GM21381 (cell line): ENCODE measurements at regions not wholly inside any gene's neighbourhood (a gene's known extent, or its start where the extent isn't known, plus 50 kb on each side); places are given as distances from the start of the nearest gene placed in this dataset.

ENCODE experiments used
- ATAC-seq: cut with Tn5 transposase; IDR thresholded peaks from one replicate; pipeline ENCODE4 v1.9.1; 2021; ENCODE audit warnings: mild to moderate bottlenecking, moderate library complexity; ENCODE audit not compliant: unreplicated experiment

GRCh38 chr4:181150191-181150590, 1093.0 kb upstream of the TENM3 start:
- ATAC-seq: no peak

DNA sequence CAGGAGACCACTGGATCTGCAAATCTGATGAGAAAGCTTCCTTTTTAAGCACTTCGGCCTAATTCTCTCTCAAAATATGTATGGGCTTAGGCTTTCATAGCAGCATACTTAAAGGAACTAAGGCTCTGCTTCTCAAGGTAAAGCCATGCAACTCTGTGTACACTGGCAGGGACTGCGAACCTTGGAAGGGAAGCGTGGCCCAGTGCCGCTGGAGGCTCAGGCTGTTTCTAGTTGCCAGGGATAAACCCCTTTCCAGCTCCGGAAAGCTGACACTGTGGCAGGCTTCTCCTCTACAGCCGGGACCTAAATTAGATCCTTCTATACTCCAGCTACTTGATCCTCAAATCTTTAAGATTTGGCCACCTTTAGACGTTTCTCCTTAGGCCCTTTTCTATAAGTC, 1091.3 kb upstream of the TENM3 start:
- no peak for ATAC-seq

DNA sequence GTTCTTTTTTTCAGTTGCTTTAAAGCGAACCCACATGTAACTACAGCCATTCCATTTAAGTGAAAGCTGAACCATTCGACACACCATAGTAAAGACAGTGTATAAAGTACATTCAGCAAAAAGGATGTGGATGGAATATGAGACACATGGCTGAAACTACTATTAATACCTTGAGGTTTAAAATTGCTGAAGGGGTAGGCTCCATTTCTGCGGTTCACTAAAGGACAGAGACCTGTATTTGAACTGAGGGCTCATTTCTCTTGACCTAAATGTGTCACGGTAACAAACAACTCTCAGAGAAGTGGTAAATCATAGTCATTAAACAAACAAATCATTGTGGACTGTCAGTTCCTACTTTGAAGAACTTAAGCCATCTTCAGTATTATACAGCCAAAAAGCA, 1085.6 kb upstream of the TENM3 start:
- no peak for ATAC-seq

DNA sequence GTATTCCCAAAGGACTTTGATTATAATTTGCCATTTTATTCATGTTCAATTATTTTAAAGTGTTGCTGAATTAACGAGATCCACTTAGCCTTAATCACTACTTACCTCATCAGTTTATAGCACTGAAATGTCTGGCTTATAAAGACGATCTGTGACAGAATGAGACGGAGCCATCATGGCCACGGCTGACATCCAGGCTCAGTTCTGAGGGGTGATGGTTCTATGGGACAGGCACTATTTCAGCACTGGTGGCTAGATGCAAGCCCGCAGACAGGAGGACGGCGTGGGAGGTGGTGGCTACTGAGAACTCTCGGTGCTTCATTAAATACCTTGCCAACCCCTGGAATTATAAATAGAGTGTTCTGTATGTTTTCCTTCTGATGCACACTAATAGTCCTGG, 1084.2 kb upstream of the TENM3 start:
- ATAC-seq: no peak

DNA sequence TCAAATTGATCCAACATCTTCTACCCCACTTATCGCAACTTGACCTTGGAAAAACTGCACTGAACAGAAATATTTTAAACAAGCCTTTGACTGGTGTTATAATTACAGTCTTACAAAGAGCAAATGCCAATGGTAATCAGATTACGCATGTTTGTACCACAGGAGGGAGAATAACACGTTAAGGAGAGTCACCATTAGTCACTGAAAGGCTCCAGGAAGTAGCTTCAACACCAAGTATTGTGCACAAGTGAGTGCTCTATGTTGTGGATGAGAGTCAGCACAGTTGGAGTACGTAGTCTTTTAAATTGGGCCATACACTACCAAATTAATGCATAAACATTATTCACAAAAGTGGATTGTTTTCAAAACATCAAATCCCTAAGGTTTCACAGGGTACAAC, 1081.5 kb upstream of the TENM3 start:
- ATAC-seq: no peak

DNA sequence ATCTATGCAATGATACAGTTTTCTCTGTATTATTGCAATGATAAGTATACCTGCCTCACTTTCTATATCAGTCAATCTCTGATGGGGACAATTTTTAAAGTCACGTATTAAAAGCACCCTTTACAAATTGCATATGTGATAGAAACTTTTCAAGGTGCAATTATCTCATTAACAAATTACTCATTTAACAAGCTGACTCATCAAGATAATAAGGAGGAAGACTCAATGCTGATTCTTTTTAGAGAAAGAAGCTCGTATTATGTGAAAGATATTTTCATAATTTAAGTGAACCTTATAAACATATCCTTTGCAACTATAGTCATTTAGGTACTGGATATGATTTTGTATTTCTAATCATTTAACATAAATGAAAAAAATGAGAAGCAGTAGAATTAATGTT, 1080.9 kb upstream of the TENM3 start:
- ATAC-seq: no peak

- no peak for ATAC-seq
Observed at GRCh38 chr4:181162676-181163075, 1080.5 kb upstream of the TENM3 start.

DNA sequence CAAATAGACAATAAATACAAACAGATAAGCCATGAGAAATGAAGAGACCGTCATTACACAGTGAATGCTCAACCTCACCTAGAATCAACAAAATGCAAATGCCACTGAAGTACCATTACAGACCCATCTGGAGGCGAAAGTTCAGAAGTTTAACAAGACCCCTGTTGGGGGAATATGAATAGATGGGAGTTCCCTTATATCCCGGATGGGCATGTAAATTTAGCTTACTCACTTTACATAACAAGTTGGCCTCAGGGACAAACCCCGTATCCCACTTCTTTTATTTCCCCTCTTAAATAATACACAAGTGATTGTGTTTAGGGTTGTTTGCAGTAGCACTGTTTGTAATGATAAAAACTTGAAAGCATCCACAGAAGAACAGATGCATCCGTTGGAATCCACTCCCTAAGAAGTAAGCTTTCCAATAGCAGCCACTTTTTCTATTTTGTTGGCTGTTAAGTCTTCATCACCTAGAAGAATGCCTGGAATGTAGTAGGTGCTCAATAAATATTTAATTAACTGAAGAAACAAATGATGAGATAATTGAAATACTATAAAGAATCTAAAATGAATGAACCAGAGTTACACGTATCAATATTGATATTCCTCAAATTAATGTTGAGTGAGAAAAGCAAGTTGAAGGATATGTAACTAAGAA, 1076.3 kb upstream of the TENM3 start:
- no peak for ATAC-seq

GRCh38 chr4:181168011-181168805, 1075.0 kb upstream of the TENM3 start:
- ATAC-seq: no peak

GRCh38 chr4:181173046-181173445, 1070.2 kb upstream of the TENM3 start:
- ATAC-seq: no peak

GRCh38 chr4:181176306-181176705, 1066.9 kb upstream of the TENM3 start:
- ATAC-seq: no peak

GRCh38 chr4:181181331-181181730, 1061.9 kb upstream of the TENM3 start:
- ATAC-seq: no peak

GRCh38 chr4:181189751-181190150, 1053.5 kb upstream of the TENM3 start:
- ATAC-seq: no peak

DNA sequence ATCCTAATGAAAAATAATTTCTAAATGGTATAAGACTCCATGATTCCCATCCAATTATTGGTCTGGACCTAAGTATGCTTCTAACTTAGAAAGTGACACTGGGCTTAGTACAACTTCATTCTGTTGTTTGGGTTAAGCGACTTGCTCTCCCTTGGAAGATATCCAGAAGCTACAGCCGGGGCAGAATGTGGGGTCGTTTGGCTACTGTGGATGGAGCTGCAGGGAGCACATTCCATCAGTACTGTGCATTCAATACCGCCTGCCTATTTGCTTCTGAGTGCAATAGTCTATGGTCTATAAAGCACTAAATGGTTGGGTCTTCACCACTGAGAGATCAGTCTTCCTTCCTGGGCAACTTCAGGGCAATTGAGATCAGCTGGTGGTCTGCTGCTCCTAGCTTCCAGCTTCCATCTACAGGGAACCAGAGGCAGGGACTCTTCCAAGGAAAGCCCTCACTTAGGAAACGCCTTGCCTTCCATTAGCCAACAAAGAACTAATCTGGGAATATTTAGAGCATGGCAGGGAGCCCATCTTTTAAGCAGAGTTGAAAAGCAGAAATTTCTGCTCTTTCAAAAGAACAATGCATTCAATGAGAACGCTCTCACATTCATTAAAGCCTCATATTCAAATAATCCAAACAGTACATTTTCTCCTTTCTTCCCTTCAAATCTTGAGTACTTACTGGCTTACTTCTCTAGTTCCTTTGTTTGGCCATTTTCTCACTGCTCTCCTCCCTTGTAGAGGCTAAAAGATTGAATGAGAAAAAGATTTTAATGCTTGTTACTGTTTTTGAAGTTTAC, 1049.9 kb upstream of the TENM3 start:
- ATAC-seq: no peak

DNA sequence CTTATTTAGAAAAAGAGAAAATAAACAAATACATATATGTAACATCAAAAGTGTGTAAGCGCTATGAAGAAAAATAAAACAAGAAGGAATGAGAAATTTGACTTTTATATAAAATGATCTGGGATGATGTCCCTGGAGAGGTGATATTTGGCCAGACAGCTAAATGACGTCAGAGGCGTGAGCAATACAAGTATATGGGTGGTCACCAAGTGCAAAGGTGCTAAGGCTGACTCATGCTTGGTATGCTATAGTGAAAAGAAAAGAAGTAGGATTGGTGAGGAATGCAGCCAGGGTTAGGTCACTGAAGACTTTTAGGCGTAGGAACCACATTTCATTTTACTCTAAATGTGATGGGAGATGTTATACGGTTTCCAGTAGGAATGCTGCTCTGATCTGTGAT, 1049.1 kb upstream of the TENM3 start:
- no peak for ATAC-seq

GRCh38 chr4:181200076-181200475, 1043.1 kb upstream of the TENM3 start:
- ATAC-seq: no peak

DNA sequence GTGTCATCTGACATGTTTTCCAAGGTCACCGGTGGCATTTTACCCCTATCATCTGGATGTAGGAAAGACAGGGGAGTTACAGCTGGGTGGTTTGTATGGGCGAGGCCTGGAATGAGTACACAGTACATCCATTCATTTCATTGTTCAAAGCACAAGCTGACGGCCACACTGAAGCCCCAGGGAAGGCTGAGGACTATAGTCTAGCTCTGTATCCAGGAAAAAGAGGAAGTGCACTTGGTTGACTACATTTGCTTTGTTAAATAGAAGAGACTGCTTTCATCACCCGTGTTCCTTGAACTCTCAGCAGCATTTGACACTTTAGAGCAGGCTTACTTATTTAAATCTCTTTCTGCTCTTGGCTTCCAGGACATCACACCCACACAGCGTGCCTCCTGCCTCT, 1041.0 kb upstream of the TENM3 start:
- no peak for ATAC-seq

DNA sequence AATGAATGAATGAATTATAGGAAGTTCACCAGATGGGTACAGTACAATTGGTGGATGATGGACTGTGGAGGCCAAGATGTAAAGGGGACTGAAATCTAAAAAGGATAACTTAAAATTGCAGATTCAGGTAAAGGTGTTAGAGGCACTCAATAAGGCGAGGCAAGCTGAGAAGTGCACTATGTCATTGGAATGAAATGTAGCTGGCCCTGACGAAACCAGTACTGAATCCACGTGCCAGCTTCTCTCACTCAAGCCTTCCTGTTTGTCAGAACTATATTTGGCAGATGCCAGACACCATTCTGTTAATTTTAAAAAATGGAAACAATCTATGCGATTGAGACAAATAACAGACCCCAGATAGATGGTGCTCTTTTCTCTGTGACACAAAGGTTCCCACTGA, 1039.1 kb upstream of the TENM3 start:
- ATAC-seq: no peak

- no peak for ATAC-seq
Observed at GRCh38 chr4:181213551-181213950, 1029.7 kb upstream of the TENM3 start.

GRCh38 chr4:181216501-181216900, 1026.7 kb upstream of the TENM3 start:
- ATAC-seq: no peak

DNA sequence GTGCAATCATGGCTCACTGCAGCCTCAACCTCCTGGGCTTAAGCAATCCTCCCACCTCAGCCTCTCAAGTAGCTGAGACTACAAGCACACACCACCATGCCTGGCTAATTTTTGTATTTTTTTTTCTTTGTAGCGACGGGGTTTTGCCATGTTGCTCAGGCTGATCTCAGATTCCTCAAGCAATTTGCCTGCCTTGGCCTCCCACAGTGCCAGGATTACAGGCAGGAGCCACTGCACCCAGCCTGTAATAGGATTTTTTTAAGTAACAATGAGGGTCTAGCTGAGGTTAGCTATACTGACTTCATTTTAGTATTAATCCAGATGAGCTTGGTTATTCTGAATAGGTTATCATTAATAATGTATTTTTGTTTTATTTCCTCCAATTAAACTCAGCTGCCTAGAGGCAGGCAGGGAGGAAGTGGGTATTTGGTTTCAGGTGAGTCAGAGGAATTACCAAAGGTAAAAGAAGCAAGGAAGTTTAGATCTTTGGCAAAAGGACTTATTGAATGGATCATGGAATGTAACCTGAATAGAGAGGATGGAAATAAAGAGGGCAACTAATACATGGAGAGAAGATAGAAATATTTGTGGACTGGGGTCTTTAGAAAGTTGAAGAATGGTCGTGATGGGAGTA, 1023.3 kb upstream of the TENM3 start:
- ATAC-seq: no peak
